HEK293 (cell line): ENCODE measurements at regions not wholly inside any gene's neighbourhood (a gene's known extent, or its start where the extent isn't known, plus 50 kb on each side); places are given as distances from the start of the nearest gene placed in this dataset.
A peak's percentile ranks its signal among the peaks of the same experiment; 100 is the strongest.

ENCODE experiments used
- CTCF ChIA-PET: fragments of 350-600 bp; formaldehyde crosslinking; extraction: SDS; loops from one replicate; lab custom pipeline; 2021; ENCODE audit warnings: antibody characterized with exemption; lab: Yijun Ruan, JAX
- POLR2A ChIA-PET: fragments of 300-600 bp; formaldehyde crosslinking; extraction: SDS; loops from one replicate; lab custom pipeline; 2020; ENCODE audit warnings: antibody characterized with exemption, inconsistent platforms; lab: Yijun Ruan, JAX
- H3K27ac ChIP-seq: fragments of 200-500 bp; sonication (Bioruptor generic); 2 replicates; pipeline ENCODE4 v1.5.1; 2014; ENCODE audit warnings: low read depth, low read length, control low read depth, inconsistent platforms; ENCODE audit errors: extremely low read depth
- H3K36me3 ChIP-seq, 2 experiments: fragments of 200-500 bp in 1 of 2; sonication (Bioruptor generic) in 1 of 2; 1 replicate in 1 of 2; 2 replicates in 1 of 2; pipeline ENCODE4 v1.5.1; 2014 to 2017; ENCODE audit warnings: inconsistent platforms in 2 of 2, low read length in 2 of 2; ENCODE audit not compliant: control insufficient read depth in 2 of 2, insufficient read depth in 1 of 2
- H3K4me1 ChIP-seq: fragments of 200-500 bp; sonication (Bioruptor generic); 2 replicates; pipeline ENCODE4 v1.5.1; 2014; ENCODE audit warnings: mild to moderate bottlenecking, low read length, inconsistent platforms; ENCODE audit not compliant: control insufficient read depth, insufficient read depth
- H3K4me3 ChIP-seq: 2 replicates; pipeline ENCODE4 v1.5.1; 2011; ENCODE audit warnings: low read depth, mild to moderate bottlenecking, control low read depth, low read length, moderate library complexity
- H3K9me3 ChIP-seq: fragments of 200-500 bp; sonication (Bioruptor generic); 2 replicates; pipeline ENCODE4 v1.5.1; 2014; ENCODE audit warnings: low read depth, low read length, inconsistent platforms; ENCODE audit not compliant: control insufficient read depth, insufficient read depth
- ELK4 ChIP-seq: IDR thresholded peaks from 2 replicates; pipeline ENCODE4 v1.6.1; 2011; ENCODE audit warnings: mild to moderate bottlenecking, low read depth, low read length, borderline replicate concordance
- GLIS1 ChIP-seq: fragments of 450-650 bp; formaldehyde crosslinking; IDR thresholded peaks from 2 replicates; pipeline ENCODE4 v1.5.1; 2016; ENCODE audit warnings: missing biosample characterization, missing genetic modification characterization
- HOXA7 ChIP-seq: sonication (generic); formaldehyde crosslinking; IDR thresholded peaks from 2 replicates; pipeline ENCODE4 v1.8.1; 2022; ENCODE audit warnings: missing genetic modification reagents, borderline replicate concordance
- HOXD13 ChIP-seq: sonication (generic); formaldehyde crosslinking; IDR thresholded peaks from 2 replicates; pipeline ENCODE4 v1.8.0; 2022; ENCODE audit warnings: missing genetic modification reagents, borderline replicate concordance
- SETDB1 ChIP-seq: IDR thresholded peaks from one replicate; pipeline ENCODE4 v1.6.1; 2017; ENCODE audit warnings: mild to moderate bottlenecking, low read length, moderate library complexity, mixed read lengths; ENCODE audit not compliant: insufficient read length
- YY1 ChIP-seq: fragments of 450-650 bp; formaldehyde crosslinking; IDR thresholded peaks from 2 replicates; pipeline ENCODE4 v1.5.1; 2018; ENCODE audit warnings: missing biosample characterization, missing genetic modification characterization
- ZBTB44 ChIP-seq: fragments of 450-650 bp; IDR thresholded peaks from 2 replicates; pipeline ENCODE4 v1.5.1; 2018; ENCODE audit warnings: missing biosample characterization, mild to moderate bottlenecking, missing genetic modification characterization
- ZNF37A ChIP-seq: fragments of 450-650 bp; IDR thresholded peaks from 2 replicates; pipeline ENCODE4 v1.5.1; 2018; ENCODE audit warnings: missing biosample characterization, missing genetic modification characterization
- ZNF398 ChIP-seq: fragments of 450-650 bp; formaldehyde crosslinking; IDR thresholded peaks from 2 replicates; pipeline ENCODE4 v1.5.1; 2017; ENCODE audit warnings: missing biosample characterization, missing genetic modification characterization
- ZNF423 ChIP-seq: fragments of 450-650 bp; formaldehyde crosslinking; IDR thresholded peaks from 2 replicates; pipeline ENCODE4 v1.5.1; 2016; ENCODE audit warnings: missing biosample characterization, missing genetic modification characterization
- ZNF473 ChIP-seq: fragments of 450-650 bp; formaldehyde crosslinking; IDR thresholded peaks from 2 replicates; pipeline ENCODE4 v1.5.1; 2017; ENCODE audit warnings: missing biosample characterization, missing genetic modification characterization
- ZNF560 ChIP-seq: fragments of 450-650 bp; formaldehyde crosslinking; IDR thresholded peaks from 2 replicates; pipeline ENCODE4 v1.5.1; 2017; ENCODE audit warnings: missing biosample characterization, missing genetic modification characterization, borderline replicate concordance
- ZNF747 ChIP-seq: fragments of 450-650 bp; formaldehyde crosslinking; IDR thresholded peaks from 2 replicates; pipeline ENCODE4 v1.5.1; 2016; ENCODE audit warnings: missing biosample characterization, missing genetic modification characterization
- ZNF837 ChIP-seq: fragments of 450-650 bp; formaldehyde crosslinking; IDR thresholded peaks from 2 replicates; pipeline ENCODE4 v1.5.1; 2016; ENCODE audit warnings: missing biosample characterization, missing genetic modification characterization
- ZSCAN16 ChIP-seq: fragments of 450-650 bp; formaldehyde crosslinking; IDR thresholded peaks from 2 replicates; pipeline ENCODE4 v1.5.1; 2016; ENCODE audit warnings: missing biosample characterization, missing genetic modification characterization
- TF ChIP-seq, protein P1 (sequence below): fragments of 450-650 bp; formaldehyde crosslinking; IDR thresholded peaks from 2 replicates; pipeline ENCODE4 v1.5.1; 2016; ENCODE audit warnings: missing biosample characterization, missing genetic modification characterization
- TF ChIP-seq, protein P2 (sequence below): fragments of 450-650 bp; formaldehyde crosslinking; IDR thresholded peaks from 2 replicates; pipeline ENCODE4 v1.5.1; 2017; ENCODE audit warnings: missing biosample characterization, mild to moderate bottlenecking, missing genetic modification characterization, moderate library complexity

- ChIA-PET CTCF (interaction anchor here (0.6 kb wide), 1 partner anchor 1115 kb away, joined by 3 read pairs; no protein-coding TSS in a partner anchor), POLR2A (no interaction called here)
- Histone ChIP-seq H3K4me3 (no peak overlapping the region), H3K36me3 (no peaks in the 10 kb centered on the region), H3K4me1 (no peaks in the 10 kb centered on the region), H3K9me3 (no peaks in the 10 kb centered on the region), H3K27ac (no peak overlapping the region)
- TF ChIP-seq SETDB1 (no peak), HOXD13 (CRISPR knock-in tag) (no peak)
Measured at GRCh38 chr12:93944911-93945310, 203.5 kb upstream of the PLXNC1 start.

DNA sequence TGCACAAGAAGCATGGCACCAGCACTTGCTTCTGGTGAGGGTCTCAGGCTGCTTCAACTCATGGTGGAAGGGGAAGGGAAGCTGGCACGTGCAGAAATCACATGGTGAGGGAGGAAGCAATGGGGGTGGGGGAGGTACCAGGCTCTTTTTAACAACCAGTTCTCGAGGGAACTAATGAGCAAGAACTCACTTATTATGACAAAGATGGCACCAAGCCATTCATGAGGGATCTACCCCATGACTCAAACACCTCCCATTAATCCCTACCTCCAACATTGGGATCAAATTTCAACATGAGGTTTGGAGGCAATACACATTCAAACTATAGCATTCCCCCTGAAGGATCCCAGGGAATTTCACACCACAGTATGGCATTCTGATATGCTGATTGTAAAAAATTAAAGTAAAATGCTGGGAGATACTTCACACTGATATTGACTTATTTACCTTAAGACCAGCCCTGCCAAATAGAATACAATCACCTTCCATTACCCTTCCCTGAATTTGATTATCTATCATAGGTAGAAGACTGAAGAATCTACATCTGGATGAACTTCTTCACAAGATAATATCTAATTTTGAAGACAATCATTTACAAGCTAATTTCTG lies 201.7 kb upstream of the PLXNC1 start:
- ChIA-PET CTCF (interaction anchor here (0.6 to 1.1 kb wide), 3 partner anchors 129 to 178 kb away, joined by 3 read pairs; no protein-coding TSS in a partner anchor), POLR2A (no interaction called here)
- no peaks in the 10 kb centered on the region for H3K4me1 ChIP-seq
- TF ChIP-seq HOXA7 (CRISPR knock-in tag) (no peak), ZNF747 (no peak), ZNF837 (tag by site-specific recombination) (no peak), ZNF37A (tag by site-specific recombination) (no peak), ZNF560 (tag by site-specific recombination) (no peak), ZNF398 (tag by site-specific recombination) (peak; percentile 47), ELK4 (no peak), YY1 (tag by site-specific recombination) (no peak), ZSCAN16 (tag by site-specific recombination) (no peak), GLIS1 (tag by site-specific recombination) (peak; percentile 37; the same call in 1 of the 2 replicates), ZBTB44 (tag by site-specific recombination) (no peak), ZNF423 (no peak), ZNF473 (tag by site-specific recombination) (no peak)
- TF ChIP-seq, protein P1, sequence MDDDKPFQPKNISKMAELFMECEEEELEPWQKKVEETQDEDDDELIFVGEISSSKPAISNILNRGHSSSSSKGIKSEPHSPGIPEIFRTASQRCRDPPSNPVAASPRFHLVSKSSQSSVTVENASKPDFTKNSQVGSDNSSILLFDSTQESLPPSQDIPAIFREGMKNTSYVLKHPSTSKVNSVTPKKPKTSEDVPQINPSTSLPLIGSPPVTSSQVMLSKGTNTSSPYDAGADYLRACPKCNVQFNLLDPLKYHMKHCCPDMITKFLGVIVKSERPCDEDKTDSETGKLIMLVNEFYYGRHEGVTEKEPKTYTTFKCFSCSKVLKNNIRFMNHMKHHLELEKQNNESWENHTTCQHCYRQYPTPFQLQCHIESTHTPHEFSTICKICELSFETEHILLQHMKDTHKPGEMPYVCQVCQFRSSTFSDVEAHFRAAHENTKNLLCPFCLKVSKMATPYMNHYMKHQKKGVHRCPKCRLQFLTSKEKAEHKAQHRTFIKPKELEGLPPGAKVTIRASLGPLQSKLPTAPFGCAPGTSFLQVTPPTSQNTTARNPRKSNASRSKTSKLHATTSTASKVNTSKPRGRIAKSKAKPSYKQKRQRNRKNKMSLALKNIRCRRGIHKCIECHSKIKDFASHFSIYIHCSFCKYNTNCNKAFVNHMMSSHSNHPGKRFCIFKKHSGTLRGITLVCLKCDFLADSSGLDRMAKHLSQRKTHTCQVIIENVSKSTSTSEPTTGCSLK (tag by site-specific recombination) = no peak
- TF ChIP-seq, protein P2, sequence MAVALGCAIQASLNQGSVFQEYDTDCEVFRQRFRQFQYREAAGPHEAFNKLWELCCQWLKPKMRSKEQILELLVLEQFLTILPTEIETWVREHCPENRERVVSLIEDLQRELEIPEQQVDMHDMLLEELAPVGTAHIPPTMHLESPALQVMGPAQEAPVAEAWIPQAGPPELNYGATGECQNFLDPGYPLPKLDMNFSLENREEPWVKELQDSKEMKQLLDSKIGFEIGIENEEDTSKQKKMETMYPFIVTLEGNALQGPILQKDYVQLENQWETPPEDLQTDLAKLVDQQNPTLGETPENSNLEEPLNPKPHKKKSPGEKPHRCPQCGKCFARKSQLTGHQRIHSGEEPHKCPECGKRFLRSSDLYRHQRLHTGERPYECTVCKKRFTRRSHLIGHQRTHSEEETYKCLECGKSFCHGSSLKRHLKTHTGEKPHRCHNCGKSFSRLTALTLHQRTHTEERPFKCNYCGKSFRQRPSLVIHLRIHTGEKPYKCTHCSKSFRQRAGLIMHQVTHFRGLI (tag by site-specific recombination) = no peak
- no peaks in the 10 kb centered on the region for H3K9me3 ChIP-seq
- no peak overlapping the region for H3K4me3 ChIP-seq
- no peaks in the 10 kb centered on the region for H3K36me3 ChIP-seq
- no peak overlapping the region for H3K27ac ChIP-seq
